ENCODE measurements at regions not wholly inside any gene's neighbourhood (a gene's known extent, or its start where the extent isn't known, plus 50 kb on each side); places are given as distances from the start of the nearest gene placed in this dataset.

GRCh38 chr9:118732998-118733397 is 636.2 kb downstream of the BRINP1 start (continued):
- TF ChIP-seq CHD2 (IDR thresholded peaks at IDR 0.05; ENCODE audit: borderline replicate concordance, low read depth, low read length), result no peak
- TF ChIP-seq, protein P1, sequence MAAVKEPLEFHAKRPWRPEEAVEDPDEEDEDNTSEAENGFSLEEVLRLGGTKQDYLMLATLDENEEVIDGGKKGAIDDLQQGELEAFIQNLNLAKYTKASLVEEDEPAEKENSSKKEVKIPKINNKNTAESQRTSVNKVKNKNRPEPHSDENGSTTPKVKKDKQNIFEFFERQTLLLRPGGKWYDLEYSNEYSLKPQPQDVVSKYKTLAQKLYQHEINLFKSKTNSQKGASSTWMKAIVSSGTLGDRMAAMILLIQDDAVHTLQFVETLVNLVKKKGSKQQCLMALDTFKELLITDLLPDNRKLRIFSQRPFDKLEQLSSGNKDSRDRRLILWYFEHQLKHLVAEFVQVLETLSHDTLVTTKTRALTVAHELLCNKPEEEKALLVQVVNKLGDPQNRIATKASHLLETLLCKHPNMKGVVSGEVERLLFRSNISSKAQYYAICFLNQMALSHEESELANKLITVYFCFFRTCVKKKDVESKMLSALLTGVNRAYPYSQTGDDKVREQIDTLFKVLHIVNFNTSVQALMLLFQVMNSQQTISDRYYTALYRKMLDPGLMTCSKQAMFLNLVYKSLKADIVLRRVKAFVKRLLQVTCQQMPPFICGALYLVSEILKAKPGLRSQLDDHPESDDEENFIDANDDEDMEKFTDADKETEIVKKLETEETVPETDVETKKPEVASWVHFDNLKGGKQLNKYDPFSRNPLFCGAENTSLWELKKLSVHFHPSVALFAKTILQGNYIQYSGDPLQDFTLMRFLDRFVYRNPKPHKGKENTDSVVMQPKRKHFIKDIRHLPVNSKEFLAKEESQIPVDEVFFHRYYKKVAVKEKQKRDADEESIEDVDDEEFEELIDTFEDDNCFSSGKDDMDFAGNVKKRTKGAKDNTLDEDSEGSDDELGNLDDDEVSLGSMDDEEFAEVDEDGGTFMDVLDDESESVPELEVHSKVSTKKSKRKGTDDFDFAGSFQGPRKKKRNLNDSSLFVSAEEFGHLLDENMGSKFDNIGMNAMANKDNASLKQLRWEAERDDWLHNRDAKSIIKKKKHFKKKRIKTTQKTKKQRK (IDR thresholded peaks at IDR 0.05; ENCODE audit: low read depth, low read length), result no peak
- no peak for TF ChIP-seq PRDM15 (CRISPR knock-in tag; IDR thresholded peaks at IDR 0.05)

- H3K4me1 ChIP-seq (ENCODE audit: control insufficient read depth, insufficient read depth, low read length), result no peaks in the 10 kb centered on the region
- H3K9me3 ChIP-seq (replicated peaks; ENCODE audit: control insufficient read depth, insufficient read depth, low read length), result no peaks in the 10 kb centered on the region; the same call in 2 of the 3 replicates
- H3K4me2 ChIP-seq (ENCODE audit: control insufficient read depth, insufficient read depth), result no peak overlapping the region
- no TSS peak for BruUV-seq (replicated peaks)
- H2AFZ ChIP-seq (ENCODE audit: control insufficient read depth, low read depth, low read length), result no peak overlapping the region
- CTCF ChIA-PET, result no interaction called here
- FAIRE-seq (no peak), ATAC-seq (no peak), DNase-seq (ENCODE audit: low read depth, low spot score) (no peak)
- H4K20me1 ChIP-seq (ENCODE audit: control insufficient read depth, insufficient read depth), result no peaks in the 10 kb centered on the region
- in situ Hi-C loops (cut with MboI), result no loop called here
- H3K9ac ChIP-seq (ENCODE audit: control insufficient read depth, insufficient read depth, low read length), result no peak overlapping the region
- RAD21 ChIA-PET (ENCODE audit: unreplicated experiment), result no interaction called here
- WGBS (ENCODE audit: insufficient coverage, insufficient replicate concordance, low lambda C conversion rate, missing lambda C conversion rate), result 3% methylated on average over 2 of the region's 2 CpGs
- no peak overlapping the region for H3K4me3 ChIP-seq
- no peaks in the 10 kb centered on the region for H3K27me3 ChIP-seq (replicated peaks in 1 of 2; ENCODE audit: control insufficient read depth in 2 of 2, insufficient read depth in 2 of 2, low read length in 1 of 2)
- SMC1A ChIA-PET (ENCODE audit: uncharacterized antibody, unreplicated experiment), result no interaction called here
- POLR2A ChIA-PET, result no interaction called here
- no peaks in the 10 kb centered on the region for H3K36me3 ChIP-seq (ENCODE audit: control insufficient read depth in 2 of 2, insufficient read depth in 2 of 2, low read length in 1 of 2)
- intact Hi-C loops (cut with micrococcal nuclease; ENCODE audit: unreplicated experiment), result no loop called here
- no peaks in the 10 kb centered on the region for H3K79me2 ChIP-seq (ENCODE audit: control insufficient read depth, insufficient read depth, low read length)
- no peak overlapping the region for H3K27ac ChIP-seq (ENCODE audit: control insufficient read depth, insufficient read depth)
- TF ChIP-seq HDAC2 (IDR thresholded peaks at IDR 0.05) (no peak), E4F1 (IDR thresholded peaks at IDR 0.05; ENCODE audit: borderline replicate concordance, partially characterized antibody) (no peak), SPI1 (IDR thresholded peaks at IDR 0.05; ENCODE audit: borderline replicate concordance, insufficient read depth, low read depth, low read length) (no peak), MEF2A (IDR thresholded peaks at IDR 0.05; ENCODE audit: insufficient read depth, low read depth, low read length) (no peak), ZNF207 (IDR thresholded peaks at IDR 0.05; ENCODE audit: borderline replicate concordance) (no peak), MYC (IDR thresholded peaks at IDR 0.05; ENCODE audit: insufficient read depth, insufficient read length, insufficient replicate concordance, low read length, severe bottlenecking) (no peak), NR2C1 (IDR thresholded peaks at IDR 0.05) (no peak), TAF1 (IDR thresholded peaks at IDR 0.05; ENCODE audit: borderline replicate concordance, low read depth, low read length) (no peak), HCFC1 (IDR thresholded peaks at IDR 0.05; ENCODE audit: low read length) (no peak)
- TF ChIP-seq, protein P2, sequence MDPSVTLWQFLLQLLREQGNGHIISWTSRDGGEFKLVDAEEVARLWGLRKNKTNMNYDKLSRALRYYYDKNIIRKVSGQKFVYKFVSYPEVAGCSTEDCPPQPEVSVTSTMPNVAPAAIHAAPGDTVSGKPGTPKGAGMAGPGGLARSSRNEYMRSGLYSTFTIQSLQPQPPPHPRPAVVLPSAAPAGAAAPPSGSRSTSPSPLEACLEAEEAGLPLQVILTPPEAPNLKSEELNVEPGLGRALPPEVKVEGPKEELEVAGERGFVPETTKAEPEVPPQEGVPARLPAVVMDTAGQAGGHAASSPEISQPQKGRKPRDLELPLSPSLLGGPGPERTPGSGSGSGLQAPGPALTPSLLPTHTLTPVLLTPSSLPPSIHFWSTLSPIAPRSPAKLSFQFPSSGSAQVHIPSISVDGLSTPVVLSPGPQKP (IDR thresholded peaks at IDR 0.05; ENCODE audit: low read depth, low read length), result no peak
Observed at GRCh38 chr9:118734696-118735095, 634.5 kb downstream of the BRINP1 start.

Data from GM12878 (cell line).